Gastroesophageal sphincter (tissue), 3 donors: ENCODE measurements at regions not wholly inside any gene's neighbourhood (a gene's known extent, or its start where the extent isn't known, plus 50 kb on each side); places are given as distances from the start of the nearest gene placed in this dataset.

Experiments used
- EP300 ChIP-seq: sonication (generic); formaldehyde crosslinking; IDR thresholded peaks from one replicate; pipeline ENCODE4 v1.6.1; 2017; ENCODE audit warnings: antibody characterized with exemption, mild to moderate bottlenecking
- POLR2A ChIP-seq, 2 donors: fragments of 450-650 bp; IDR thresholded peaks; one replicate each; pipeline ENCODE4 v1.6.1; 2017; ENCODE audit warnings: antibody characterized with exemption in 2 of 2, mild to moderate bottlenecking in 2 of 2, moderate library complexity in 1 of 2
- POLR2AphosphoS5 ChIP-seq: sonication (generic); formaldehyde crosslinking; IDR thresholded peaks from one replicate; pipeline ENCODE4 v1.6.1; 2017; ENCODE audit warnings: antibody characterized with exemption
- TF ChIP-seq, protein P1 (sequence below), 4 experiments: fragments of 200-600 bp in 2 of 4; fragments of 450-650 bp in 2 of 4; sonication (generic) in 1 of 4; IDR thresholded peaks; one replicate each; pipeline ENCODE4 v1.5.1; 2017 to 2019; ENCODE audit warnings: antibody characterized with exemption in 4 of 4, mild to moderate bottlenecking in 2 of 4, moderate library complexity in 2 of 4

DNA sequence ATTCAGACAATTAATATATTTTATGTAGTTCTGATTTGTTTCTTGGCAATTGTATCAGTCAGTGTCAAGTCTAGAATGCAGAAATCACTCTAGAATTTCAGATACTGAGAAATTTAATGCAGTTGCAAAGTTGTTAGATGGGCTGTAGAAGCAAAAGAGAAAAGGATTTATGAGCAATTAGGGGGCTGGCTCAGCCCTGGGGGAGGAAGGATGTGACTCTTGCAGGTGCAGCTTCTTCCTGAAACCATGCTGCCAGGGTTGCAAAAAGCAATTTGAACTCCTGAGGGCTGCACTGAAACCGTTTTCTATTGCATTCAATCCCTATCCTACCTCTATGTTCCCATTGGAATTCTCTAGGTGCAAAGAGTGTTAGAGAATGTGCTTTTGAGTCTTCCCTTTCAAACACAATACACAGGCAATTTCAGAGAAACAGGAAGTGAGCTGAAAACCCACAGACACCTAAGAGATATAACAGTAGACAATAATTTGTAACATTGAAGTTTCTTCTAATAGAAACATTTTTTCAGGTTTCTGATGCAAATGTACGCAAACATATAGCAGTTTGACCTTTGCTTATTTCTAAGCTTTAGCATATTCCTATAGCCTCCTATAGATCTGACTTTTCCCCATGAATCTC lies 814.7 kb upstream of the ATXN8OS start:
- TF ChIP-seq, protein P1, sequence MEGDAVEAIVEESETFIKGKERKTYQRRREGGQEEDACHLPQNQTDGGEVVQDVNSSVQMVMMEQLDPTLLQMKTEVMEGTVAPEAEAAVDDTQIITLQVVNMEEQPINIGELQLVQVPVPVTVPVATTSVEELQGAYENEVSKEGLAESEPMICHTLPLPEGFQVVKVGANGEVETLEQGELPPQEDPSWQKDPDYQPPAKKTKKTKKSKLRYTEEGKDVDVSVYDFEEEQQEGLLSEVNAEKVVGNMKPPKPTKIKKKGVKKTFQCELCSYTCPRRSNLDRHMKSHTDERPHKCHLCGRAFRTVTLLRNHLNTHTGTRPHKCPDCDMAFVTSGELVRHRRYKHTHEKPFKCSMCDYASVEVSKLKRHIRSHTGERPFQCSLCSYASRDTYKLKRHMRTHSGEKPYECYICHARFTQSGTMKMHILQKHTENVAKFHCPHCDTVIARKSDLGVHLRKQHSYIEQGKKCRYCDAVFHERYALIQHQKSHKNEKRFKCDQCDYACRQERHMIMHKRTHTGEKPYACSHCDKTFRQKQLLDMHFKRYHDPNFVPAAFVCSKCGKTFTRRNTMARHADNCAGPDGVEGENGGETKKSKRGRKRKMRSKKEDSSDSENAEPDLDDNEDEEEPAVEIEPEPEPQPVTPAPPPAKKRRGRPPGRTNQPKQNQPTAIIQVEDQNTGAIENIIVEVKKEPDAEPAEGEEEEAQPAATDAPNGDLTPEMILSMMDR (IDR thresholded peaks at IDR 0.05) = no peak
- TF ChIP-seq POLR2A (IDR thresholded peaks at IDR 0.05) = no peak
- no peak for TF ChIP-seq POLR2AphosphoS5
- no peak for TF ChIP-seq EP300
